Epidermal melanocyte (primary cell): ENCODE measurements at regions not wholly inside any gene's neighbourhood (a gene's known extent, or its start where the extent isn't known, plus 50 kb on each side); places are given as distances from the start of the nearest gene placed in this dataset.
"Not testable (repeated sequence)": the region's sequence is repeated elsewhere in the genome, so short reads cannot be mapped to it uniquely, and the experiment has no call there.

Experiments used
- DNase-seq: peaks from one replicate; pipeline ENCODE4 v3.0.0; 2011; ENCODE audit warnings: low spot score; ENCODE audit not compliant: insufficient read length

GRCh38 chr1:233722212-233722979, 108.5 kb downstream of the KCNK1 start:
- no peak for DNase-seq

DNA sequence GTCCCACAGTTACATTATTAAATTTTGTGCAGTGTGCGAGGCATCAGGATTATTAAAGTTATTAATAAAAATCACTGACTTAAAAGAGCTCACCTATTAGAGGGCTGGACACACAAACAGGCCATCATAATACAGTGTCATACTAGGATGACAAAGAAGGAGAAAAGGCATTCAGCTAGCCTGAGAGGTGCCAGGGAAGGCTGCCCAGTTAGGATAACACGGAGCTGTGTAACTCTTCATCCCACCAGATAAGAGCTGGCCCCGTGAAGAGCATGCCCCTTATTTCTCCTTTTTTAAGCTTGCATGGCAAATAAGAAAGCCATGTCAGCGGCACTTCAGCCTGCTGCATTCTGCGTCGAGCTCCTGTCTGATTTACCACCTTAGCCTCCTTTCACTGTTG, 109.5 kb downstream of the KCNK1 start:
- no peak for DNase-seq

DNA sequence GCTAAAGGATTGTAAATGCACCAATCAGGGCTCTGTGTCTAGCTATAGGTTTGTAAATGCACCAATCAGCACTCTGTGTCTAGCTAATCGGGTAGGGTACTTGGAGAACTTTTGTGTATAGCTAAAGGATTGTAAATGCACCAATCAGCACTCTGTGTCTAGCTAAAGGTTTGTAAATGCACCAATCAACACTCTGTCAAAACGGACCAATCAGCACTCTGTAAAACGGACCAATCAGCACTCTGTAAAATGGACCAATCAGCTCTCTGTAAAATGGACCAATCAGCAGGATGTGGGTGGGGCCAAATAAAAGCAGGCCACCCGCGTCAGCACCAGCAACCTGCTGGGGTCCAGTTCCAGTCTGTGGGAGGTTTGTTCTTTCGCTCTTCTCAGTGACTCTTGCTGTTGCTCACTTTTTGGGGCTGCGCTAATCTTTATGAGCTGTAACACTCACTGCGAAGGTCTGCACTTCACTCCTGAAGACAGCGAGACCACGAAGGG, 110.3 kb downstream of the KCNK1 start:
- not testable (repeated sequence) for DNase-seq

GRCh38 chr1:233725423-233725822, 111.5 kb downstream of the KCNK1 start:
- no peak for DNase-seq

DNA sequence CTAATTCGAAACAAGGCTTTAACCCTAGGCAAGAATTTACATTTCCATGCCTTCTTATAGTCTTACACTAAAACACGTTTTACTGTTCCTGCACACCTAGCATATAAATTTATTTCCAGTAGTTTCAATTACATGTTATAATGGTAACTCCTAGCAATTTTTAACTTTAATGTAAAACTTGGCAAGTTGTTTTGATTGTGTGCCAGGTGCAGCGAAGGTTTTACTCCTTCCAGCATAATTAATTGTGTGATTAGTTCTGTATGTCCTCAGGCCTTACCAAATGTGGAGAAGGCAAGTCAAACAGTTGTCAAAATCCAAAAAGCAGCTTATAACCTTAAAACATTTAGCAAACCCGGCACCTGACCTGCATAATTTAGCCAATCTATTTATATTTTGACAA, 114.8 kb downstream of the KCNK1 start:
- no peak for DNase-seq

GRCh38 chr1:233730380-233730779, 116.5 kb downstream of the KCNK1 start:
- DNase-seq = no peak

DNA sequence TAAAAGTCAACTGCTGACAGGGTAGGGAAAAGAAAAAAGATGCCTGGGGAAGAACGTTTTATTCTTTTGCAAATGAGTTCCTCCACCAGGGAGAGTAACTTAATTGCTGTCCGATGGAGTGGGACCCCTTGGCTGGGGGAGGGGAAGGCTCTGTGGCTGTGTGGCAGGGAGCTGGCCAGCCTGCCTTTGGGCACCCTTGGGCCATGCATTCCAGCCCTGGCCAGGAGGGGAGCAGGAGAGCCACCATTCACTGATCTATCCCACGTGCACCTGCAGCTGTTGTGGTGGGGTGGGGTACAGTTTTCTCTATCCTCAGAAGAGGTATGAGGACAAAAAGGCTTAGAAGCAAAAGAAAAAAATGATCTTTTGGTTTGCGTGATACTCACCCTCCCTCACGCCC, 116.9 kb downstream of the KCNK1 start:
- DNase-seq = no peak

- DNase-seq = no peak
These were observed 118.3 kb downstream of the KCNK1 start for GRCh38 chr1:233732206-233732605.

GRCh38 chr1:233734456-233734855, 120.5 kb downstream of the KCNK1 start:
- no peak for DNase-seq

DNA sequence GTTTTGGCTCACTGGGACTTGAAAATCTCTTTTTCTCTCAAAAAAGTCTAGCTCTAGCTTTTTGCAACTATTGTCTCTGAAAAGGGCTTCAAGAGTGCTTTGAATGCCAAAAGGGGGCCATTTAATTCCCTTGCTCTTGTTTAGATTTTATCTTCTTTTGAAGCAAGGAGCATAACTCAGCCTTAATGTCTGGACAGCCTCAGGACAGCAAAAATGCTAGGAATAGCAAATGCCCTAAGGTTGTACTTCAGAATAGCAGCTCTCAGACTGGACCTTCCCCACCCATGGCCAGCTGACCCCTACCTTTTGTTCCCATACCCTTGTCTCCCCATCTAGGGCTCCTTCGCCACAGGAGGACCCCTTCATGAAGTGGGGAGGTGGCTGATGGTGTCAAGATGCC, 121.4 kb downstream of the KCNK1 start:
- DNase-seq = no peak

- DNase-seq = no peak
These were observed 121.9 kb downstream of the KCNK1 start for GRCh38 chr1:233735847-233736246.

DNA sequence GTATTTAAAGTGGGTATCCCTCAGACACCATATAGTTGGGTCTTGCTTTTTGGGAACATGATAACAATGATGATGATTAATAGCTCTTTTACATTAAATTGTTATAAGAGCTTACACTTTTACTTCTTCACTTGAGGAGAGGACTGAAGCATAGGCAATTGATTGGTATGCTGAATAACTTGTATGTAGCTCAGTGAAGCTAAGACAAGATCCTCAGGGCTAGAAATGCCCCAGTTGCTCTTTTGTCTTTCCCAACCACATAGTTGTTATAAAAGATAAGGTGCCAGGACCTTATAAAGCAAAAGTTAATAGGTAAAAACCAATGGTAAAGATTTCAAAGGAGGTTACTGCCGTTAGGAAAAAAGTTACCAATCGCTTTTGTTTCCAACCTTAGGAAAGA, 123.4 kb downstream of the KCNK1 start:
- no peak for DNase-seq

- no peak for DNase-seq
These were observed 124.5 kb downstream of the KCNK1 start for GRCh38 chr1:233738396-233738795.

- DNase-seq = no peak
These were observed 124.9 kb downstream of the KCNK1 start for GRCh38 chr1:233738850-233739249.

GRCh38 chr1:233744779-233745513, 131.0 kb downstream of the KCNK1 start:
- no peak for DNase-seq

GRCh38 chr1:233750139-233750538, 136.2 kb downstream of the KCNK1 start:
- DNase-seq = no peak

- DNase-seq = no peak
These were observed 144.8 kb upstream of the SLC35F3 start for GRCh38 chr1:233759665-233760064.

DNA sequence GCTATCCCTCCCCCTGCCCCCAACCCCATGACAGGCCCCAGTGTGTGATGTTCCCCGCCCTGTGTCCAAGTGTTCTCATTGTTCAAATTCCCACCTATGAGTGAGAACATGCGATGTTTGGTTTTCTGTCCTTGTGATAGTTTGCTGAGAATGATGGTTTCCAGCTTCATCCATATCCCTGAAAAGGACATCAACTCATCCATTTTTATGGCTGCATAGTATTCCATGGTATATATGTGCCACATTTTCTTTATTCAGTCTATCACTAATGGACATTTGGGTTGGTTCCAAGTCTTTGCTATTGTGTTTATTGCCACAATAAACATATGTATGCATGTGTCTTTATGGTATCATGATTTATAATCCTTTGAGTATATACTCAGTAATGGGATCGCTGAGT, 140.2 kb upstream of the SLC35F3 start:
- not testable (repeated sequence) for DNase-seq

GRCh38 chr1:233777566-233777965, 126.9 kb upstream of the SLC35F3 start:
- no peak for DNase-seq

DNA sequence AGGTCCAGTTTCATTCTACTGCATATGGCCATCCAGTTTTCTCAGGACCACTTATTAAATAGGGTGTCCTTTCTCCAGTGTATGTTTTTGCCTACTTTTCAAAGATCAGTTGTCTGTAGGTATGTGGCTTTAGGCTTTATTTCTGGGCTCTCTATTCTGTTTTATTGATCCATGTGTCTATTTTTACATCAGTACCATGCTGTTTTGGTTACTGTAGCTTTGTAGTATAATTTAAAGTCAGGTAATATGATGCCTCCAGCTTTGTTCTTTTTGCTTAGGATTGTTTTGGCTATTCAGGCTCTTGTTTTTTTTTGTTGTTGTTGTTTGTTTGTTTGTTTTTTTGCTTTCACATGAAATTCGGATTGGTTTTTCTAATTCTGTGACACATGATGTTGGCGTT, 124.4 kb upstream of the SLC35F3 start:
- DNase-seq = no peak

DNA sequence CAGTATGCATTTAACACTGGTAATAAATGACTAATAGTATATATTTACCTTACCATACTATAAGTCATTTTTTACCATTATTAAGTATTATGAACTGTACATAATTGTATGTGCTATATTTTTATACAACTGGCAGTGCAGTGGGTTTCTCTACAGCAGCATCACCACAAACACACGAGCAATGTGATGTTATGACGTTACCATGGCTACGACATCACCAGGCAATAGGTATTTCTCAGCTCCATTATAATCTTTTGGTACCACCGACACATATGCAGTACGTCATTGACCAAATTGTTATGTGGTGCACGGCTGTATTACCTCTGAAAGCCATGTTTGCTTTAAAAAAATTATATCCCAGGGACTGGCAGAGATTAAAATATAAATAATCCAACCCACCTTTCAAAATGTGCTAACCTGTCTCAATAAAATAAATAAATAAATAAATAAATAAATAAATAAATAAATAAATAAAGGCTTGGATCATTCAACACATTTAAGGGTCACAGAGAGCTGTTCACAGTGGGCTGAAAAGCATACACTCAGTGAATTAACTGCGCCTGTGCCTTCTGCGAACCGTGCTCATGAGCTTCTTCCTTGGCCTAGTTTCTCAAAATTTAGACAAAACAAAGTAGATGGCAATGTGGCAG, 121.4 kb upstream of the SLC35F3 start:
- DNase-seq = no peak

- DNase-seq = no peak
These were observed 116.9 kb upstream of the SLC35F3 start for GRCh38 chr1:233787599-233787998.
